ENCODE measurements at regions not wholly inside any gene's neighbourhood (a gene's known extent, or its start where the extent isn't known, plus 50 kb on each side); places are given as distances from the start of the nearest gene placed in this dataset.

DNA sequence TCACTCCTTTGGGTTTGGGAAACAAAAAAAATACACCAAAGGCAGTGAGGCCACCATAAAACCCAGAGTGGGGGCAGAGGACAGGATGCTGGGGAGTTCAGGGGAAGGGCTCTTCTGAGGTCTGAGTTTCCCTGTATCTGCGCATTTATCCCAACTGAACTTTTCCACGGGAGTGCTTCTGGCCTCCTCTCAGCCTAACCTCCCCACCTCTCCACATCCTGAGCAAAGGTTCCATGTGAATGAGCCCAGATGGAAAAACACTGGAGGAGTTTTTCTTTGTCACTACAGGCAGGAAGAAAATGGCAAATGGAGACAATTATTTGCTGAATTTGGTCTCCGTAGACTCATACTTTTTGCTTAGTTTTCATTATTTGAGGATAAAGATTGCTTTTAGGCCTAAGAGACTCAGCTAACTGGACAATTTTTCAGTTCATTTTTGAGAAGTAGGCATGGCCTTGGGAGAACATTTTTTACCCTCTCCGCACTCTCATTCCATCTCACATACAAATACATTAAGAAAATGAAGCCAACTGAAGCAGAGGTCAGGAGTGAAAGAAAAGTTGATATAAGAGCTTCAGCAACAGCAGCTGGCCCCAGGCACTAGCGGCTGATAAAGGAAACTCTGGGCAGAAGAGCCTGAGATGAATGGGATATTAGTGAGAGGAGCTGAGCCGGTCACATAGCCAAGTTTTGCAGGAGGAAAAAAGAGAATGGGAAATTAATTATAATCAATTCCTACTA lies 82.6 kb upstream of the CYP1B1 start:
- Histone ChIP-seq H3K79me2 (ENCODE audit: insufficient read depth) (no peaks in the 10 kb centered on the region), H3K9me3 (ENCODE audit: low read depth) (no peaks in the 10 kb centered on the region), H3K4me1 (ENCODE audit: insufficient read depth) (no peaks in the 10 kb centered on the region), H3K4me3 (no peak overlapping the region), H3K4me2 (ENCODE audit: unreplicated experiment) (no peak overlapping the region), H3K27ac (no peak overlapping the region), H3K9ac (no peak overlapping the region), H3F3A (ENCODE audit: insufficient read depth) (no peaks in the 10 kb centered on the region), H3K9me2 (ENCODE audit: insufficient read depth) (no peaks in the 10 kb centered on the region), H4K20me1 (ENCODE audit: insufficient read depth) (no peaks in the 10 kb centered on the region), H3K36me3 (ENCODE audit: low read depth) (no peaks in the 10 kb centered on the region), H3K27me3 (replicated peaks; ENCODE audit: insufficient read depth) (no peaks in the 10 kb centered on the region), H2AFZ (no peak overlapping the region)
- no peak for TF ChIP-seq EZH2 (IDR thresholded peaks at IDR 0.05; ENCODE audit: insufficient read depth, poor library complexity, severe bottlenecking)
- TF ChIP-seq EZH2phosphoT487 (IDR thresholded peaks at IDR 0.05; ENCODE audit: insufficient read depth, low read depth): no peak
- in situ Hi-C loops (cut with MboI): no loop called here
- no peak for DNase-seq
- 96% methylated on average over 6 of the region's 6 CpGs for whole genome bisulfite sequencing, 2 experiments (ENCODE audit: low coverage in 1 of 2, low lambda C conversion rate in 2 of 2, missing lambda C conversion rate in 2 of 2)

DNA sequence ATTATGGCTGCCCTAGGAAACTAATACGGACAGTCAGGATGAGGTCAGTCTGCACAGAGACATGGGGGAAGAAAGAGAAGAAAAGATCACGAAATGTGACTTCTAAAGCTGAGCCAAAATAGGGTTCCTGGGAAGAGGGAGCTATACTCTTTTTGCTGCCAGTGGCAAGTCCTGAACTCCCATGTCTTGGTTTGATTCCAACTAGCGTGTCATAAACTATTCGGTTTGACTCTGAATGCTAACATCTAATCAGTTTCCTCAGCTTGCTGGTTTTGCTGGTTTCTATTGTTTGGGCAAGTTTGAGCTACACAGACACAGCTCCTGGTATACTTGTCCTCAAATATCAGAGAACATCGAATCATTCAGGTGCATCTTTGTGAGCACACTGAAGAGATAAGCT lies 80.5 kb upstream of the CYP1B1 start:
- Histone ChIP-seq H3K9me3 (ENCODE audit: low read depth) (no peaks in the 10 kb centered on the region), H3K9me2 (ENCODE audit: insufficient read depth) (no peaks in the 10 kb centered on the region), H3K27ac (no peak overlapping the region), H3K4me3 (no peak overlapping the region), H3K79me2 (ENCODE audit: insufficient read depth) (no peaks in the 10 kb centered on the region), H3K27me3 (replicated peaks; ENCODE audit: insufficient read depth) (no peaks in the 10 kb centered on the region), H3K4me1 (ENCODE audit: insufficient read depth) (no peaks in the 10 kb centered on the region), H4K20me1 (ENCODE audit: insufficient read depth) (no peaks in the 10 kb centered on the region), H3K36me3 (ENCODE audit: low read depth) (no peaks in the 10 kb centered on the region), H3K4me2 (ENCODE audit: unreplicated experiment) (no peak overlapping the region), H3K9ac (no peak overlapping the region), H2AFZ (no peak overlapping the region), H3F3A (ENCODE audit: insufficient read depth) (no peaks in the 10 kb centered on the region)
- WGBS, 2 experiments (ENCODE audit: low coverage in 1 of 2, low lambda C conversion rate in 2 of 2, missing lambda C conversion rate in 2 of 2): 75 to 83% methylated on average over 5 of the region's 5 CpGs
- no peak for DNase-seq
- TF ChIP-seq EZH2 (IDR thresholded peaks at IDR 0.05; ENCODE audit: insufficient read depth, poor library complexity, severe bottlenecking): no peak
- no peak for TF ChIP-seq EZH2phosphoT487 (IDR thresholded peaks at IDR 0.05; ENCODE audit: insufficient read depth, low read depth)
- in situ Hi-C loops (cut with MboI): no loop called here

DNA sequence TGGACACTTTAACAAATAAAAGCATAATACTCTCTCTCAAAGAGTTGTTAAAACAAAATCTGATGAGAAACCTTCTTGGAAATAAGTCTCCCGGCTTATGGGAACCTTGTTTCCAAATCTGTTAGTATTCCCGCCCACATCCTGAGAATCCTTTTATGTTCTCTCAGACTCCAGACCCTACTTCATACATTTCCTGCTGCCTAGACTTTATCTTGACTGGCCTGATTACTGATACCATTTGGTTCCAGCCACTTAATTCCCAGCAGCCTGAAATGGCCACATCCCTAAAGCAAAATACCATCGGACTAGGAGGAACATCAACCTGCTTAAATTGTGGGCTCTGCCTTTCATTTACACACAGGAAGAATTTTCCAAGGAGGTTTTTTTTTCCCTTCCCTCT lies 79.1 kb upstream of the CYP1B1 start:
- WGBS, 2 experiments (ENCODE audit: low coverage in 1 of 2, low lambda C conversion rate in 2 of 2, missing lambda C conversion rate in 2 of 2): 95 to 98% methylated on average over 3 of the region's 3 CpGs
- no peaks in the 10 kb centered on the region for H3K27me3 ChIP-seq (replicated peaks; ENCODE audit: insufficient read depth)
- H3F3A ChIP-seq (ENCODE audit: insufficient read depth): no peaks in the 10 kb centered on the region
- H2AFZ ChIP-seq: no peak overlapping the region
- no peak overlapping the region for H3K4me2 ChIP-seq (ENCODE audit: unreplicated experiment)
- H3K4me3 ChIP-seq: no peak overlapping the region
- no peak for DNase-seq
- H3K79me2 ChIP-seq (ENCODE audit: insufficient read depth): no peaks in the 10 kb centered on the region
- H4K20me1 ChIP-seq (ENCODE audit: insufficient read depth): no peaks in the 10 kb centered on the region
- no peaks in the 10 kb centered on the region for H3K9me2 ChIP-seq (ENCODE audit: insufficient read depth)
- TF ChIP-seq EZH2 (IDR thresholded peaks at IDR 0.05; ENCODE audit: insufficient read depth, poor library complexity, severe bottlenecking) (no peak), EZH2phosphoT487 (IDR thresholded peaks at IDR 0.05; ENCODE audit: insufficient read depth, low read depth) (no peak)
- H3K4me1 ChIP-seq (ENCODE audit: insufficient read depth): no peaks in the 10 kb centered on the region
- no peaks in the 10 kb centered on the region for H3K9me3 ChIP-seq (ENCODE audit: low read depth)
- no peak overlapping the region for H3K9ac ChIP-seq
- in situ Hi-C loops (cut with MboI): no loop called here
- H3K36me3 ChIP-seq (ENCODE audit: low read depth): no peaks in the 10 kb centered on the region
- no peak overlapping the region for H3K27ac ChIP-seq

DNA sequence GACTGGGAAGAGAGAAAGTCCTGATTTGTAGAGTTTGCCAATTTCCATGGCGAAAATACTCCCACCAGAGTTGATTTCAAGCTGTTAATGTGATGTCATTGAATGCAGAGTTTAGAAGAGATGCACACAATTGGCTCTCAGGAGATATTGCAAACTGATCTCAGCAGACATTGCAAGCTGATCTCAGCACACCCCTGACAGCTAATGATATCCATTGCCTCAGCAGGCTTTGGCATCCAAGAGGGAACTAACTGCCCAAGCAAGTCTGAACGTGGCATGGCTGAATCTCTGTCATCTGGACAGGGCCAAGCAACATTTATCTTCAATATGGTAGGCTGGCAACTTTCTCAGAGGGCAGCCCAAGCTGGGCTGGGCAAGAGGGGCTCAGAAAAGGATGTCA lies 78.4 kb upstream of the CYP1B1 start:
- H3K27ac ChIP-seq: no peak overlapping the region
- DNase-seq: no peak
- no peaks in the 10 kb centered on the region for H3K4me1 ChIP-seq (ENCODE audit: insufficient read depth)
- no peak for TF ChIP-seq EZH2phosphoT487 (IDR thresholded peaks at IDR 0.05; ENCODE audit: insufficient read depth, low read depth)
- no peak for TF ChIP-seq EZH2 (IDR thresholded peaks at IDR 0.05; ENCODE audit: insufficient read depth, poor library complexity, severe bottlenecking)
- no peak overlapping the region for H3K4me3 ChIP-seq
- no peaks in the 10 kb centered on the region for H3F3A ChIP-seq (ENCODE audit: insufficient read depth)
- no peak overlapping the region for H2AFZ ChIP-seq
- no peaks in the 10 kb centered on the region for H3K9me2 ChIP-seq (ENCODE audit: insufficient read depth)
- H3K36me3 ChIP-seq (ENCODE audit: low read depth): no peaks in the 10 kb centered on the region
- no peak overlapping the region for H3K9ac ChIP-seq
- in situ Hi-C loops (cut with MboI): no loop called here
- no peaks in the 10 kb centered on the region for H4K20me1 ChIP-seq (ENCODE audit: insufficient read depth)
- H3K27me3 ChIP-seq (replicated peaks; ENCODE audit: insufficient read depth): no peaks in the 10 kb centered on the region
- H3K4me2 ChIP-seq (ENCODE audit: unreplicated experiment): no peak overlapping the region
- H3K9me3 ChIP-seq (ENCODE audit: low read depth): no peaks in the 10 kb centered on the region
- H3K79me2 ChIP-seq (ENCODE audit: insufficient read depth): no peaks in the 10 kb centered on the region
- 68 to 69% methylated on average over 2 of the region's 2 CpGs for WGBS, 2 experiments (ENCODE audit: low coverage in 1 of 2, low lambda C conversion rate in 2 of 2, missing lambda C conversion rate in 2 of 2)
